CD14-positive monocyte (primary cell): ENCODE measurements at regions not wholly inside any gene's neighbourhood (a gene's known extent, or its start where the extent isn't known, plus 50 kb on each side); places are given as distances from the start of the nearest gene placed in this dataset.

Source experiments
- DNase-seq, 3 donors: peaks; one replicate each; pipeline ENCODE4 v3.0.0-alpha.2; 2011 to 2022
- H2AFZ ChIP-seq: 2 replicates; pipeline ENCODE4 v1.6.0; 2012; ENCODE audit warnings: mild to moderate bottlenecking, low read depth, low read length, inconsistent platforms; ENCODE audit not compliant: insufficient read depth, poor library complexity, severe bottlenecking
- H3K27ac ChIP-seq, 2 donors: 1 replicate in 1 of 2; 2 replicates in 1 of 2; pipeline ENCODE4 v1.5.1; 2012 to 2013; ENCODE audit warnings: low read length in 2 of 2, control low read depth in 1 of 2, inconsistent platforms in 1 of 2, low read depth in 1 of 2, mild to moderate bottlenecking in 1 of 2
- H3K27me3 ChIP-seq, 2 donors: one replicate each; pipeline versions ENCODE4 v1.6.0 to v1.6.1; 2011 to 2013; ENCODE audit warnings: low read length in 2 of 2; ENCODE audit not compliant: control insufficient read depth in 2 of 2, insufficient read depth in 2 of 2
- H3K36me3 ChIP-seq, 2 donors: replicated peaks in 1 of 2; 1 replicate in 1 of 2; 2 replicates in 1 of 2; pipeline versions ENCODE4 v1.5.1 to v1.6.1; 2012 to 2013; ENCODE audit warnings: low read length in 2 of 2, control low read depth in 1 of 2, inconsistent platforms in 1 of 2, mild to moderate bottlenecking in 1 of 2; ENCODE audit not compliant: insufficient read depth in 2 of 2, control insufficient read depth in 1 of 2
- H3K4me1 ChIP-seq, 2 donors: 1 replicate in 1 of 2; 2 replicates in 1 of 2; pipeline versions ENCODE4 v1.5.1 to v1.6.1; 2012 to 2013; ENCODE audit warnings: low read length in 2 of 2, control low read depth in 1 of 2, inconsistent platforms in 1 of 2, mild to moderate bottlenecking in 1 of 2, moderate library complexity in 1 of 2; ENCODE audit not compliant: insufficient read depth in 2 of 2, control insufficient read depth in 1 of 2
- H3K4me2 ChIP-seq: replicated peaks from 2 replicates; pipeline ENCODE3; 2012; ENCODE audit warnings: low read length, moderate library complexity, mild to moderate bottlenecking; ENCODE audit not compliant: poor library complexity, severe bottlenecking; ENCODE audit errors: extremely low read depth
- H3K4me3 ChIP-seq, 3 experiments: fragments of 200-600 bp in 1 of 3; sonication (generic) in 1 of 3; replicated peaks in 1 of 3; 1 replicate in 2 of 3; 2 replicates in 1 of 3; pipeline ENCODE4 v1.5.1; 2011 to 2013; ENCODE audit warnings: low read length in 3 of 3, mild to moderate bottlenecking in 3 of 3, control low read depth in 2 of 3, low read depth in 2 of 3, inconsistent platforms in 1 of 3, moderate library complexity in 1 of 3
- H3K79me2 ChIP-seq: 2 replicates; pipeline ENCODE4 v1.6.0; 2012; ENCODE audit warnings: mild to moderate bottlenecking, control low read depth, inconsistent platforms, low read length, moderate library complexity; ENCODE audit not compliant: insufficient read depth
- H3K9ac ChIP-seq: 2 replicates; pipeline ENCODE4 v1.6.0; 2017; ENCODE audit warnings: low read length, mild to moderate bottlenecking; ENCODE audit not compliant: insufficient read depth, poor library complexity, severe bottlenecking
- H3K9me3 ChIP-seq, 2 donors: replicated peaks in 1 of 2; 1 replicate in 1 of 2; 2 replicates in 1 of 2; pipeline versions ENCODE4 v1.5.1 to v1.6.1; 2012 to 2013; ENCODE audit warnings: low read length in 2 of 2, control low read depth in 1 of 2; ENCODE audit not compliant: control insufficient read depth in 1 of 2, insufficient read depth in 1 of 2
- H4K20me1 ChIP-seq: 2 replicates; pipeline ENCODE4 v1.6.0; 2012; ENCODE audit warnings: mild to moderate bottlenecking, low read length, control low read depth, moderate library complexity; ENCODE audit not compliant: insufficient read depth
- H3K27ac Mint-ChIP-seq, 7 donors: one replicate each; pipeline ENCODE4 v1.8.0; 2020; ENCODE audit warnings: mild to moderate bottlenecking in 7 of 7, mixed read lengths in 7 of 7, moderate library complexity in 6 of 7, inconsistent platforms in 2 of 7
- H3K27me3 Mint-ChIP-seq, 3 donors: one replicate each; pipeline ENCODE4 v1.8.0; 2021 to 2022; ENCODE audit warnings: low read depth in 3 of 3, mild to moderate bottlenecking in 3 of 3, mixed read lengths in 3 of 3, moderate library complexity in 3 of 3, inconsistent platforms in 1 of 3
- H3K36me3 Mint-ChIP-seq, 2 donors: one replicate each; pipeline ENCODE4 v1.8.0; 2020; ENCODE audit warnings: mixed read lengths in 2 of 2, inconsistent platforms in 1 of 2, mild to moderate bottlenecking in 1 of 2
- H3K4me1 Mint-ChIP-seq: one replicate; pipeline ENCODE4 v1.8.0; 2020; ENCODE audit warnings: mild to moderate bottlenecking, mixed read lengths
- H3K4me3 Mint-ChIP-seq, 2 donors: one replicate each; pipeline ENCODE4 v1.8.0; 2020; ENCODE audit warnings: mild to moderate bottlenecking in 2 of 2, mixed read lengths in 2 of 2, moderate library complexity in 1 of 2
- H3K9me3 Mint-ChIP-seq, 7 donors: one replicate each; pipeline ENCODE4 v1.8.0; 2020 to 2022; ENCODE audit warnings: mixed read lengths in 7 of 7, mild to moderate bottlenecking in 6 of 7, moderate library complexity in 6 of 7, inconsistent platforms in 2 of 7
- CTCF ChIP-seq: fragments of 200-600 bp; IDR thresholded peaks from one replicate; pipeline ENCODE4 v1.8.0; 2022; ENCODE audit warnings: antibody characterized with exemption, mild to moderate bottlenecking
- WGBS: methylation state at CpG from one replicate; pipeline ENCODE4 v1.1.5; 2013; ENCODE audit warnings: missing lambda C conversion rate; ENCODE audit not compliant: insufficient coverage; 5-methylcytosine and 5-hydroxymethylcytosine counted together
- intact Hi-C, 2 donors: fragments of 100-400 bp; cut with micrococcal nuclease; formaldehyde crosslinking; loops; one replicate each; pipeline versions ENCODE4 v1.15.0 to v1.15.1; 2023

- Mint-ChIP-seq H3K36me3 (no peaks in the 10 kb centered on the region), H3K27ac (no peak overlapping the region), H3K27me3 (no peaks in the 10 kb centered on the region), H3K4me3 (no peak overlapping the region), H3K9me3 (no peaks in the 10 kb centered on the region), H3K4me1 (no peaks in the 10 kb centered on the region)
- TF ChIP-seq CTCF: no peak
- Histone ChIP-seq H3K27me3 (no peaks in the 10 kb centered on the region), H3K36me3 (no peaks in the 10 kb centered on the region), H2AFZ (no peak overlapping the region), H3K4me1 (no peaks in the 10 kb centered on the region), H3K9ac (no peak overlapping the region), H4K20me1 (no peaks in the 10 kb centered on the region), H3K27ac (no peak overlapping the region), H3K9me3 (no peaks in the 10 kb centered on the region), H3K4me3 (no peak overlapping the region), H3K4me2 (no peak overlapping the region), H3K79me2 (no peaks in the 10 kb centered on the region)
- DNase-seq: no peak
- intact Hi-C loops: no loop called here
Measured at GRCh38 chr21:20875742-20876141, 122.5 kb upstream of the NCAM2 start.

GRCh38 chr21:20877976-20878375 is 120.2 kb upstream of the NCAM2 start:
- H3K9ac ChIP-seq: no peak overlapping the region
- no peak overlapping the region for H3K27ac ChIP-seq
- WGBS: no CpG with 5 or more reads among the region's 2 CpGs
- no peaks in the 10 kb centered on the region for H3K36me3 ChIP-seq
- intact Hi-C loops: no loop called here
- no peaks in the 10 kb centered on the region for H3K4me1 ChIP-seq
- H3K36me3 Mint-ChIP-seq: no peaks in the 10 kb centered on the region
- H3K4me3 Mint-ChIP-seq: no peak overlapping the region
- no peak for DNase-seq
- peaks cover 0 to 1% (median 0%) of the 10 kb centered on the region in 7 donors for H3K9me3 Mint-ChIP-seq
- H3K9me3 ChIP-seq: no peaks in the 10 kb centered on the region
- H3K27me3 Mint-ChIP-seq: no peaks in the 10 kb centered on the region
- H3K79me2 ChIP-seq: no peaks in the 10 kb centered on the region
- H2AFZ ChIP-seq: no peak overlapping the region
- H3K27me3 ChIP-seq: no peaks in the 10 kb centered on the region
- H3K27ac Mint-ChIP-seq: no peak overlapping the region
- H3K4me2 ChIP-seq: no peak overlapping the region
- no peak overlapping the region for H3K4me3 ChIP-seq
- H4K20me1 ChIP-seq: no peaks in the 10 kb centered on the region
- no peak for TF ChIP-seq CTCF
- H3K4me1 Mint-ChIP-seq: no peaks in the 10 kb centered on the region
